IMR-90 (cell line): ENCODE measurements at regions not wholly inside any gene's neighbourhood (a gene's known extent, or its start where the extent isn't known, plus 50 kb on each side); places are given as distances from the start of the nearest gene placed in this dataset.

Experiments used
- CEBPB ChIP-seq: IDR thresholded peaks from 2 replicates; pipeline ENCODE4 v1.6.1; 2012; ENCODE audit warnings: low read depth, low read length, improper control_type of control experiment
- CTCF ChIP-seq: conservative IDR thresholded peaks from 2 replicates; pipeline ENCODE4 v1.5.1; 2012; ENCODE audit warnings: mild to moderate bottlenecking, low read depth, low read length, improper control_type of control experiment
- MAFK ChIP-seq: IDR thresholded peaks from 2 replicates; pipeline ENCODE4 v1.6.1; 2012; ENCODE audit warnings: low read depth, low read length, improper control_type of control experiment
- MAZ ChIP-seq: IDR thresholded peaks from 2 replicates; pipeline ENCODE4 v1.6.1; 2012; ENCODE audit warnings: low read depth, mild to moderate bottlenecking, low read length, improper control_type of control experiment, moderate library complexity, borderline replicate concordance
- MXI1 ChIP-seq: IDR thresholded peaks from 2 replicates; pipeline ENCODE4 v1.6.1; 2012; ENCODE audit warnings: low read depth, mild to moderate bottlenecking, low read length, moderate library complexity, borderline replicate concordance
- POLR2A ChIP-seq: IDR thresholded peaks from 2 replicates; pipeline ENCODE4 v1.6.1; 2012; ENCODE audit warnings: mild to moderate bottlenecking, low read depth, low read length
- RAD21 ChIP-seq: IDR thresholded peaks from 2 replicates; pipeline ENCODE4 v1.6.1; 2012; ENCODE audit warnings: low read length, improper control_type of control experiment
- RCOR1 ChIP-seq: IDR thresholded peaks from 2 replicates; pipeline ENCODE4 v1.6.1; 2012; ENCODE audit warnings: mild to moderate bottlenecking, low read length, improper control_type of control experiment; ENCODE audit not compliant: insufficient replicate concordance
- USF2 ChIP-seq: fragments of 150-350 bp; IDR thresholded peaks from 2 replicates; pipeline ENCODE4 v1.6.1; 2017; ENCODE audit warnings: mild to moderate bottlenecking, antibody characterized with exemption, low read length, low read depth
- TF ChIP-seq, protein P1 (sequence below): fragments of 150-350 bp; IDR thresholded peaks from 2 replicates; pipeline ENCODE4 v1.6.1; 2016; ENCODE audit warnings: low read depth, mild to moderate bottlenecking, low read length, moderate library complexity, borderline replicate concordance

DNA sequence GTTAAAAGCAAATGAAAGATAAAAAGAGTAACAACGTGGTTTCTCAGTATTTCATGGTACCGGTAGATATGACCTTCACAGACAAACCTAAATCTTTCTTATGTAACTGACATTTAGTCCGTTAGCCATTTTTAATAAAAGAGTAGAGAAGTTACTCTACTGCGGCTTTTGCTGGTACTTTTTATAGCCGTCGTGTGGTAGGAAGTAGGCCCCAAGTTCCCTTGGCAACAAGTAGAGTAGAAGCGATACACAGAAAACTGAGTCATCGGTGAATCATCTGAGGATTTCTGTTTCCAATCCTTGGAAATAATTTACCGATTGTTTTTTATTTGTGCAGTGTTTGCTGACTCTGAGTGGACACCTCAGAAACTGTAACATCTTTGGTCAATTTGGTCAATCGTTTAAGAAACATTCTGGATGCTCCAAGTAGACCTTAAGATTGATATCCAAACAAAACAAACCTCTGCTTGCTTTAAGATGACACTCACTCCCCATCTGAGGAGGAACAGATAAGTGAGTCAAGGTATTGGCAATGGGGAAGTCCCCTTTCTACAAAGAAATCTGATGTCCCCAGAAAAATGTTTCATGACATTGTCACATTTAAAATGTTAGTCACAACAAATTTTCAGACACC lies 63.9 kb upstream of the AHR start:
- TF ChIP-seq CTCF (no peak), POLR2A (no peak), CEBPB (no peak), RAD21 (peak; percentile 11; the same call in 1 of the 2 replicates), MXI1 (no peak), RCOR1 (no peak), MAZ (no peak), USF2 (no peak), MAFK (no peak)
- TF ChIP-seq, protein P1, sequence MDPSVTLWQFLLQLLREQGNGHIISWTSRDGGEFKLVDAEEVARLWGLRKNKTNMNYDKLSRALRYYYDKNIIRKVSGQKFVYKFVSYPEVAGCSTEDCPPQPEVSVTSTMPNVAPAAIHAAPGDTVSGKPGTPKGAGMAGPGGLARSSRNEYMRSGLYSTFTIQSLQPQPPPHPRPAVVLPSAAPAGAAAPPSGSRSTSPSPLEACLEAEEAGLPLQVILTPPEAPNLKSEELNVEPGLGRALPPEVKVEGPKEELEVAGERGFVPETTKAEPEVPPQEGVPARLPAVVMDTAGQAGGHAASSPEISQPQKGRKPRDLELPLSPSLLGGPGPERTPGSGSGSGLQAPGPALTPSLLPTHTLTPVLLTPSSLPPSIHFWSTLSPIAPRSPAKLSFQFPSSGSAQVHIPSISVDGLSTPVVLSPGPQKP = no peak
